ENCODE measurements at regions not wholly inside any gene's neighbourhood (a gene's known extent, or its start where the extent isn't known, plus 50 kb on each side); places are given as distances from the start of the nearest gene placed in this dataset.

- TF ChIP-seq CTCF (conservative IDR thresholded peaks at IDR 0.05; ENCODE audit: control insufficient read depth, insufficient read depth, low read depth, low read length): no peak
- DNase-seq (ENCODE audit: low read depth): no peak
- H3K4me3 ChIP-seq (ENCODE audit: control insufficient read depth, low read depth, low read length): no peak overlapping the region
Measured at GRCh38 chr2:149783284-149783683, 195.7 kb upstream of the MMADHC start.

GRCh38 chr2:149782572-149782971, 195.0 kb upstream of the MMADHC start:
- TF ChIP-seq CTCF (conservative IDR thresholded peaks at IDR 0.05; ENCODE audit: control insufficient read depth, insufficient read depth, low read depth, low read length): no peak
- peak; percentile 6 for DNase-seq (ENCODE audit: low read depth)

GRCh38 chr2:149781263-149781808, 193.8 kb upstream of the MMADHC start:
- no peak overlapping the region for H3K4me3 ChIP-seq (ENCODE audit: control insufficient read depth, low read depth, low read length)
- no peak for TF ChIP-seq CTCF (conservative IDR thresholded peaks at IDR 0.05; ENCODE audit: control insufficient read depth, insufficient read depth, low read depth, low read length)
- DNase-seq (ENCODE audit: low read depth): no peak

More at GRCh38 chr2:149782572-149782971, 195.0 kb upstream of the MMADHC start:
- no peak overlapping the region for H3K4me3 ChIP-seq (ENCODE audit: control insufficient read depth, low read depth, low read length)

- no peak overlapping the region for H3K4me3 ChIP-seq (ENCODE audit: control insufficient read depth, low read depth, low read length)
- no peak for DNase-seq (ENCODE audit: low read depth)
- no peak for TF ChIP-seq CTCF (conservative IDR thresholded peaks at IDR 0.05; ENCODE audit: control insufficient read depth, insufficient read depth, low read depth, low read length)
Measured at GRCh38 chr2:149773006-149773405, 185.4 kb upstream of the MMADHC start.

GRCh38 chr2:149768320-149768799, 180.8 kb upstream of the MMADHC start:
- H3K4me3 ChIP-seq (ENCODE audit: control insufficient read depth, low read depth, low read length): no peak overlapping the region
- peak; percentile 14 for DNase-seq (ENCODE audit: low read depth)
- no peak for TF ChIP-seq CTCF (conservative IDR thresholded peaks at IDR 0.05; ENCODE audit: control insufficient read depth, insufficient read depth, low read depth, low read length)

- TF ChIP-seq CTCF (conservative IDR thresholded peaks at IDR 0.05; ENCODE audit: control insufficient read depth, insufficient read depth, low read depth, low read length): no peak
- DNase-seq (ENCODE audit: low read depth): peak; percentile 62
- no peak overlapping the region for H3K4me3 ChIP-seq (ENCODE audit: control insufficient read depth, low read depth, low read length)
Measured at GRCh38 chr2:149767516-149767974, 180.0 kb upstream of the MMADHC start.
